GM19240 (cell line): ENCODE measurements at regions not wholly inside any gene's neighbourhood (a gene's known extent, or its start where the extent isn't known, plus 50 kb on each side); places are given as distances from the start of the nearest gene placed in this dataset.
"Not testable (repeated sequence)": the region's sequence is repeated elsewhere in the genome, so short reads cannot be mapped to it uniquely, and the experiment has no call there.

Experiments used
- DNase-seq: peaks from one replicate; pipeline ENCODE4 v3.0.0; 2011; ENCODE audit warnings: low spot score; ENCODE audit not compliant: insufficient read length

DNA sequence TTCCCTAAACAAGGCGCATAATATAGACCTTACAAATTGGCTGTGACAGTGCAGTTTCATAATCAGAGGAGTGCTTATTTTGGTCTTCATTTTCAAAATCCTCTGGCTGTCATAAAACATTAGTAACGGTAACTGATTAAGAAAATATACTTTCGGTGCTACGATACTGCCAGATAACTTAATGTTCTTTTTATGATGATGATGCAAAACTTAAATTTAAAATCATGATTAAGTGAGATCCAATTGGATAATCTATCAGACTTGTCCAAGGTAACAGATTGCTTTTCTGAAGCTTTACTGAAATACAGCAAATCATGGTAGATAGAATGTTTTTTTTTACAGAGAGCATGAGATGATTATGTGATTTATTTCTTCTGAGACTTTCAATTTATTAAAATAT lies 364.2 kb upstream of the CNTN3 start:
- no peak for DNase-seq

DNA sequence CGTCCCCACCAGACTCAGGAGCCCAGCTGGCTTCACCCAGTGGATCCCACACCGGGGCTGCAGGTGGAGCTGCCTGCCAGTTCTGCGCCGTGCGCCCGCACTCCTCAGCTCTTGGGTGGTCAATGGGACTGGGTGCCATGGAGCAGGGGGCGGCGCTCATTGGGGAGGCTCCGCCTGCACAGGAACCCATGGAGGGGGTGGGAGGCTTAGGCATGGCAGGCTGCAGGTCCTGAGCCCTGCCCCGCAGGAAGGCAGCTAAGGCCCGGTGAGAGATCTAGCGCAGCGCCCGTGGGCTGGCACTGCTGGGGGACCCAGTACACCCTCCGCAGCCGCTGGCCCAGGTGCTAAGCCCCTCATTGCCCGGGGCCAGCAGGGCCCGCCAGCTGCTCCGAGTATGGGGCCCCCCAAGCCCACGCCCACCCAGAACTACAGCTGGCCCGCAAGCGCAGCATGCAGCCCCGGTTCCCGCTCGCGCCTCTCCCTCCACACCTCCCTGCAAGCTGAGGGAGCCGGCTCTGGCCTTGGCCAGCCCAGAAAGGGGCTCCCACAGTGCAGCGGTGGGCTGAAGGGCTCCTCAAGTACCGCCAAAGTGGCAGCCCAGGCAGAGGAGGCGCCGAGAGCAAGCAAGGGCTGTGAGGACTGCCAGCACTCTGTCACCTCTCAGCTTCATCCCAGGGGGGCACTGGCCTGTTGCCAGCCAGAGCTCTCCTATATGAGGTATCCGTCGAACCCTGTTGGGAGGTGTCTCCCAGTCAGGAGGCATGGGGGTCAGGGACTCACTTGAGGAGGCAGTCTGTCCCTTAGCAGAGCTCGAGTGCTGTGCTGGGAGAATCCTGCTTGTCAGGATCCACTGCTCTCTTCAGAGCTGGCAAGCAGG lies 370.8 kb upstream of the CNTN3 start:
- not testable (repeated sequence) for DNase-seq

DNA sequence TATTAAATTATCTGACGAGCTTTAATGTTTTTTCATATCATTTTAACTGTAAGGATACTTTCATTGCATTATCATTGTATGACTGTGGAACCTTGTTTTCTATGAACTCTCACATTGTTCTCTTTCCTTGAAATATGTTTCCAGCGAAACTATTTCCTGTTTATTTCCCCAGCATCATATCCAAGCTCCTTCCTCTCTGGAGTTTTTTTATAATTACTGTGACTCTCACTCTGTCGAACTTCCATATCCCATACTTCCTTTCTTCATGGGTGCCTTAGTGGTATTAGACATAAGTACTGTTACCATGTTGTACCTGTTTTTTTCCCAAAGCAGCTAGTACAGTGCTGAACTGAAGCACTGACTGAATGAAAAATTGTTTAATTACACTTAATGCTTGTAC lies 373.6 kb upstream of the CNTN3 start:
- DNase-seq: no peak

DNA sequence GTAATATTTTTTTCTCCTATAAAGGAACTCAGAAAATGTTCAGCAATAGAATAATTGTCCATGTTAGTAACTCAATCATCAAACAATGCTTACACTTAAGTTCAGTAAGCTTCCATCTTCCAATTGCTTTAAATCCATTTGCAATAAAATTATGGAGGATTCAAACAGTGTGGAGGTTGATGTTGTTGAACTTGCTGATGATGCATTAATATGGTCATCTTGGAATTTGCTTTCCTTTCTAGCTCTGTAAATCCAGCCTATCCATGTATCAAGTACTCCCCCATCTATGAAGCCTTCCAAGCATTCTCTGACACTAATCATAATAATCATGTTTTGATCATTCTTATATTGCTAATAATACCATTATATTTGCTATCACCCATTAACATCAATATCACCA lies 378.4 kb upstream of the CNTN3 start:
- no peak for DNase-seq

DNA sequence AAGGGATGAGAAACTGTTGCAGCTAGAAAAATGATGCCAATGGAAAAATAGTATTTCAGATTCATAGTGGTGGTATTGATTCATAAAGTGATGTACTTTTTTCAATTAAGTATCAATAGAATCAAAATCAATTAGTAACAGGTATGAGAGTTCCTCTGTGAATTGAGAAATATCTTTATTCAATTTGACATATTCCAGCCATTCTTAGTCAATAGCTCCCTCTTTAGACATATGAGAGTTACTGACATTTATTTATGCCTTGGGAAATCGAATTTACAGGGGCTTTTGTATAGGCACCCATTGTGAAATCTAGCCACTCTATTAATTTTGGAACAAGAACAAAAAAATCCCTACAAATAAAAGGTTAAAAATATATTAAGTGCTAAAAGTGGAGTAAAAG lies 386.9 kb upstream of the CNTN3 start:
- DNase-seq: no peak

DNA sequence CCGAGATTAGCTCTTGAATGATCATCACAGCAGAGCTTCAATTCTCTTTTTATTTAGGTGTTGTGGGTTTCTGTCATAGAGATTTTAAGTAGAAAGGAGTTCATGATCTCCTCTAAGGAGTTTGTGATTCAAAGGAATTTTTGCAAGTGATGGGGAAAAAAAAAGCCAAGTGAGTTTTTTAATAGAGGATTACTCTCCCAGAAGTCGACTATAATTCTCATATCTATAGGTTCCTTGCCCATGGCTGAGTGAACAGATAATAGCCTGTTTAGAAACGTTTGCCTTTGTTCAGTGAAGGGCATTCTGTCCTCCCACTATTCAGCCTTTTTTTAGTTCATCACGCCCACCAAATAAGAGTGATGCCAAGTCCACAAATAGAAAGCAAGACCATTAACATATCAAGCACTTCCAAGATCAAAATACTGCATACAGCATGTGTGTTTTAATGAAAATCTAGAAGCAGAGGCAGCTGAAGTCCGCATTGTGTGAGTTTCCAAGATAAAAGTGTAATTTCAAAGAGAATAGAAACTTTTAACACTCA lies 398.4 kb upstream of the CNTN3 start:
- DNase-seq: no peak

DNA sequence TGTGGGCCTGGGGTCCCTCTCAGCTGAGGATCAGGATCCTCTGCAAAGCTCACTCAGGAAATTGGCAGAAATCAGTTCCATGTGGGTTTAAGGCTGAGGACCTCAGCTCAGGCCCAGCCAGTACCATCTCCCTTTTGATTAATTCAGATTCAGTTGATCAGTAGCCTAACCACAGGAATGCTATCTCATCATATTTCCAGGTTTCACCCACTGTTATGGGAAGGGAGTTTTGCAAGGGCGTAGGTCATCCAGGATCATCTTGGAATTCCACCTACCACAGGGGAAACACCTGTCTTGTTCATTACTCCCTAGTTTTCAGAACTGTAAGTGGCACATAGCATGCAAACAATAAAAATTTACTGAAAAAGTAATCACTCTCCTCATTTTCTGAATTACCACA lies 399.5 kb upstream of the CNTN3 start:
- DNase-seq: no peak

DNA sequence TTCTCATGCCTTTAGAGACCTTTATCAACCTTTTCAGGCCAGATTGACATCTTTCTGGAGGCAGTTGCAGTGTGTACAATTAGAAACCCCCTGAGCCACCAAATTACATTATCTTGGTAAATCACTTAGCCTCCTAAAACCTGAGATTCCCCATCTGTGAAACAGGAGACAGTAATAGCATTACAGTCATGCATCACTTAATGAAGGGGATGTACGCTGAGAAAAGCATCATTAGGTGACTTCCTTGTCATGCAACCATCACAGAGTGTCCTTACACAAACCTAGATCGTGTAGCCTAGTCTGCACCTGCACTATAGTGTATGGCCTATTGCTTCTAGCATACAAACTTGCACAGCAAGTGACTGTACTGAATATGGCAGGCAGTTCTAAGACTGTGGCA lies 400.8 kb upstream of the CNTN3 start:
- no peak for DNase-seq

DNA sequence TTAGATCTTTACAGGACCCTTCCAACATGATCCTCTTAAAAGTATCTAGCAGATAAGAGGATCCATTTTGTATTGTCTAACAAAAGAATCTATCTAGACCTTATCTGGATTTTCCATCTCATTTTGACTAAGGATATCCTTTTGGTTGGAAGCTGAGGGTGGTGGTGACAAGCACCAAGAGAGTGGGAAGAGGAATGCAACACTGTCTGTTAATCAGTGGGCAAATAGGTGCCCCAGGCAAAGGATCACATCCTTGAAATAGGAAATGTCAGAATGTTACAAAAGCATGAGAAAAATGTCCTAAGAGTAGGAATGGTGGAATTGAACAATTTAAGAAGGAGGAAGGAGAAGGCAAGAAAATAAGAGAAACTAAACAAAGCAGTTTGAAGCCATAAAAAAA lies 420.7 kb upstream of the CNTN3 start:
- DNase-seq: no peak

DNA sequence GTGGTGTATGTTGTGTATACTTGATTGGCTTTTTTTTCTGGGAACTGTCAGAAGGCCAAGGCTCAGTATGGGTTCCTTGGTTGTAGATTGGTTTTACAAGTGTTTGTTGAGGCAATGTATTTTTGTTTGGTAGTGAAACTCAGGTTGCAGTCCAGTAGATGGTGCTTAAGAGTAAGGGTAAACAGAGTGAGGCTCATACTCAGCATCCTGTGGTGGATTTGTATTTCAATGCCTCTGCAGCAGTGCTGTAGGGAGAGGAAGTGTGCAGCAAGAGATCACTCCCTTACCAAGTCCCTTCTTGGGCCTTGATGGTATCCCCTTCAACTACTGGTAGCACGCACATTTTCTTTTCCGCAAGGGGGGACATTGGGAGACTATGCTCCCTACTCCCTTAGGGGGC lies 428.5 kb upstream of the CNTN3 start:
- DNase-seq: no peak

DNA sequence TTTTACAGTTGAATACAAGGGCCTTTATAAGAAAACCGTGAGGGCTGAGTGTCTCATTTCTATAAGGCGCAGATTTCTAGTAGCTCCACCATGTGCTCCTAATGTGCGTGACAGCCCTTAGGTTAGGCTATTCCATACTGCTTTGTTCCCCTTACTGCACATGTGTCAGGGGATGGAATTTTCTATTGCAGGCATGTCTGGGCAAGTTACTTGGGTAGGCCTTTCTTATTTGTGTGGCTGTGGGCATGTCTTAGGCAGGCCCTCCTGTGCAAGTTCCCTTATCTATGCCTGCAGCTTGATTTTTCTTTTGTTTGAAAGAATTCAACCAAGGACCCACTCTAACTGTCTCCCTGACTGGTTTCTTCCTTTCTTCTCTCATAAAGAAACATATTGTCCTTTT lies 434.2 kb upstream of the CNTN3 start:
- DNase-seq: no peak

DNA sequence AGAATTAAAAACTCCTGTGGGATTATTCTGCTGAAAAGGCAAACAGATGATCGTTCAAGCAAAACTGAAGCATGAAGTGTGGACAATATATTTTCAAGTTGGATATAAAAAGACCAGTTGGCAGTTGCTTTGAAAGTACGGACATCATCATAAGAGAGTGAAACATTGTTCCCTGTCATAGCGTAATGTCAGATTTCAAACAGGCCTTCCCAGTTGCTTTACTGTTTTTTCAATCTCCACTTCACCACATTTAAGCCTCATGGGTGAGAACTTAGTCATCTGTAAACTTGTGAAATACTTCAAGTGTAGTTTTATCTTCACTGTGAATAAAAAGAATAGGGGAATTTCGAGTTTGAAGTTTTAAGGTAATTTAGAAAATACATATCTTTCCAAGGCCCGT lies 435.1 kb upstream of the CNTN3 start:
- no peak for DNase-seq

DNA sequence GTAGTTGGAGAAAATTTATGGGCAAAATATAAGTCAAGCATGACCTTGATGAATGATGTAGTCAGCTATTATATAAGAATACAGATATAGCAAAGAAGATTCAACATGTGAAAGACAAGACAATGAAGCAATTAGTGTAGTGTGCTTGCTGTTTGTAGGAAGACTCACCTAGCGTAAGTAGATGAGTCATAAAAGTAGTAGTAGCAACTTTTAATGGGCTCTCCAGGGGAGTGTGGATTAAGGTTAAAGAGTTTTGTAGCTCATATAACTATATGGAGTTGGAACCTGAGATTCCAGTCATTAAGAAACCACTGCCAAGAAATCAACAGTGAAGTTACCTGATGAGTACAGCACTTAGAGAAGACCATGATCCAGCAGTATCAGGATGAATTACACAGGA lies 444.7 kb upstream of the CNTN3 start:
- no peak for DNase-seq

DNA sequence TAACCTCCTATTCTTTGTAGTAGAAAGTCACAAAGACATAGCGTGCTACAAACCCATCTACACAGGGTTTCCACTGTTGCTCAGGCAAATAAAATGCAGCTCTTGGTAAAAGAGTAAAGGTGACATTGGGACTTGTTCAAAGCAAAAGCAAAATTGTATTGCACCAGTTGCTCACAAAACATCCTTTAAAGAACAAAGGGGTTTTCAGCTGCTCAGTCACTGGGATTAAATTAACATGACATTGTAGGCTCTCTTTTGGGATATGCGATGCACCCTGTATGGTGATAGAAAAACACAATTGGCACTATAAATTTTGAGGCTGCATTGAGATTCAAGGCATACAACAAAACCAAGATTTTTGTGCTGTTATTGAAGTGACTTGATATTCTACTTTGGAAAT lies 447.3 kb upstream of the CNTN3 start:
- no peak for DNase-seq

DNA sequence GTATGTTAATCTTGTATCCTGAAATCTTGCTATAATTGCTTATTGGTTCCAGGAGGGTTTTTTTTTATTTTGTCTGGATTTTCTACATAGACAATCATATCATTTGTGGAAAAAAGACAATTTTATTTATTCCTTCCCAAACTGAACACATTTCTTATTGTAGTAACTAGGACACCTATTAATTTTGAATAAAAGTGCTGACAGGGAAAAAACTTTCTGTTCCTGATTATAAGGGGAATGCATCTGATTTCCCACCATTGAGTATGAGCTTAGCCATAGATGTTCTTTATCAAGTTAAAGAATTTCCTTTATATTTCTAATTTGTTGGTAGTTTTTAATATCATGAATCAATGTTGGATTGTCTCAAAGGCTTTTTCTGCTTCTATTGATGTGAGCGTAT lies 460.7 kb upstream of the CNTN3 start:
- no peak for DNase-seq

DNA sequence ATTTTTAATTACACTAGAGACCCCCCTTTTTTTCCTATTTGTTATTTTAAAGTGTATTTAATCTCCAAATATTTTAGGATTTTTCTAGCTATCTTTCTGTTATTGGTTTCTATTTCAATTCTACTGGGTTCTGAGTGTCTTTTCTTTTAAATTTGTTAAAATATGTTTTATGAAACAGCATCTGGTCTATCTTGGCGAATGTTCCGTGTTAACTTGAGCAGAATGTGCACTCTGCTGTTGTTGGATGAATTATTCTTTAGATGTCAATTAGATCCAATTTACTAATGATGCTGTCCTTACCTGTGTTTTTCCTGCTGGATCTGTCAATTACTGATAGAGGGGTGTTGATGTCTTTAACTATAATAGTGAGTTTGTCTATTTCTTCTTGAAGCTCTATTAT lies 462.0 kb upstream of the CNTN3 start:
- no peak for DNase-seq

DNA sequence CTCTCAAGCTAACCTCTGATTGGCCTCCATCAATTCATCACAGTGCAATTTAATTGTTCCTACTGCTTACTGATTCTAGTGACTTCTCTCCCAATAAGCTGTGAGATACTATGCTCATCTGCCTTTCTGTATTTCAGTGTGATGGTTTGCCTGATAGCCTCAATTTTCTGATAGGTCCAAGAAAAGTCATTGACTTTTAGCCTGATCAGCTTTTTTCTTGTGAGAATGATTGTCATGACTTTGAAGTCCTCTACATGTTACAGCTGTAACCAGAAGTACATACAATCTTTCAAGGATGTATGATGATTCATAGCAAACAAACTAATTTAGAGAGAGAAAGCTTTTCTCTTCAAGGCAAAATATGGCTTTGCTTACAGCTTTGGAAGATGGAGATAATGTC lies 463.8 kb upstream of the CNTN3 start:
- no peak for DNase-seq

DNA sequence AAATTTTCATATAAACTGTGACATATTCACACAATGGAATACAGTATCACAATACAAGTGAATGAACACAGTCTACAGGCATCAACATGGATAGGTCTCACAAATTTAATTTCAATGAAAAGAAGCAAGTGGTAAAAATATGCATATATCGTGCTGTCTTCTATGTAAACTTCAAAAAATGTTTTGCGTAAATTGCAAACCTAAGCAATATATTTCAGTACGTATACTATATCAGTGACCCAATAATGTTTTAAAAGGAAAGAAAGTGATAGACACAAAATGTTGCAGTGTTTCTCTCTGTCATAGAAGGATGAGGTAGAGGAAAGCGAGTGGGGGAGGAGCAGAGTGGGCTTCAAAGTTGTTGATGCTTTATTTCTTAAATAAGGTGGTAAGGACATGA lies 468.4 kb upstream of the CNTN3 start:
- no peak for DNase-seq

DNA sequence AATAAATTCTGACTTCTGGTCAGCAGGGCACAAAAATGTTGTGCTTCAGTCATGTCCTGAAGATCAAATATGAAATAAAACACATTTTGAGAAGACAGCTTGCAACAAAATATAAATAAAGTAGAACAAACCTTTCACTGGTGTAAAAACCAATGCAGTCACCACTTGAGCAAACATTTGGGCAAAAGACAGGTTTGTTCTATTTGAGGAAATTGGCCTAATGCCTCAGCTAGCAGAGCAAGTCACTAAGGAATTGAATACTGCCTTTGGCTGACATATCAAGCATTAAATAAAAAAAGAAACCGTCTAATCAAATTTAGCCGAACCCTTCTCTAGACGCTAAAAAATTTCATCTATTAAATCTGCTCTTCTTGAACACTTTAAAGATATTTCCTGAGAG lies 475.4 kb upstream of the CNTN3 start:
- no peak for DNase-seq

DNA sequence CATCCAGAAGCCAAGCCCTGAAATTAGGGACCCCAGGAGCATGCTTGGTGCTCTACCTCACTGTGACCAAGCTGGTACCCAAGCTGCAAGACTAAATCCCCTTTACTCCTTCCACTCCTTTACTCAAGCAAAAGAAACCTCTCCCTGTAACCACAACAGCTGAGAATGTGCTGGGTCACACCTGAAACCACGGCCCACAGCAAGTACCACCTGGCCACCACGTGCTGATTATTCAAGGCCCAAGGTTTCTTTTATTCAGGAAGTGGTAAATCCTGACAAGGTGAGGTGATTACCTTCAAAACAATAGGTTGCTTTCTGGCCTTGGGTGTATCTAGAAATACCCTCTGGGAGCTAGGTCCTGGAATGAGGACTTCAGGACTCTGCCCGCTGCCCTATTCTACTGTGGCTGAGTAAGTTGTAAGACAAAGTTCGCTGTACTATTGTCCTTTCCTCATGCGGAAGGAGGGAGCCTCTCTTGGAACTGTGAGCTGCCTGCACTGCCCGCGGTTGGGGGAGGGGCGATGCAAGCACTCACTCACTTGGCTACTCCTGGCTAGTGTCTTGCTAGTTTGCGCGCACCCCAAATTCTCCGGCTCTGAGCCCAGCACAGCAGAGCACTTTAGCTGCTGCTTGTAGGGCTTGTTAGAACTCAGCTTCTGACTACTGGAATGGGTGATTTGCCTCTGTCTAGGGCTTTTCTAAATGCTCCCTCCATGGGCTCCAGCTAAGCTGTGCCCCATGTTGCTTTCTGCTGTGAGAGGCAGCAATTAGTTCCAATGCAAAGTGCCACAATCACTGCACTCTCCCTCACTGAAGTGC lies 487.1 kb upstream of the CNTN3 start:
- no peak for DNase-seq

DNA sequence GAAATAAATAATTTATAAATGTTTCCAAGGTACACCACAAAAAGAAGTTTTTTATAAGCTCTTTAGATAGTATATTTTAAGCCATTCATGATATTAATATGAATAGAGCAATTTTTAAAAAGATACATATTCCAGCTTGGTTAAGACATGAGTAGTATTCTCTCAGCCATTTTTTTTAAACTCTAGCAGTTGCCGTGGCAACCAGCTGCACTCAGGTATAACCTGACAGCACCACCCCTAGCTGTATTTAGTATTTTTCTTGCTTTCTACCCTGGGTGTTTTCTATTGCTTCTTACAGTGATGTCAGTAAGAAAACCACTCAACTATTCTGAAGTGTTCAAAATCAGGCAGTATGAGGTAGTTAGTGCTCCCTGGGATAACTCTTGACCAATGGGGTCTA lies 496.3 kb upstream of the CNTN3 start:
- DNase-seq: no peak

DNA sequence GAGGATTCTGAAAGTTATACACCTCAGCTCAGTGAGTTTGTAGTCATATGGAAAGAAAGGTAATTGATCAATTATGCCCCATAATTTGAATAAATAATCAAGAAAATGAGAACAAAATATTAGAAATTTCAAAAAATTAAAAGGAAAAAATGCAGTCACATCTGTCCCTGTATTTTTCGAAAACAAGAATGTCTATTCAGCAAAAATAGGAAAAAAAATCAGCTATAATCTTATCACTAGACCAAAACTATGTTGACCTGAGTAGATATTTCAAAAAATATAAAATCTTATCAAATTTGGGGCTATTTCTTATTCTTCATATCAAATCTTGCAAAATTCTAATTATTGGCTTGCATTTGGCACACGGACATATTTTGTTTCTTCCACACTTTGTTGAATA lies 501.2 kb upstream of the CNTN3 start:
- no peak for DNase-seq

DNA sequence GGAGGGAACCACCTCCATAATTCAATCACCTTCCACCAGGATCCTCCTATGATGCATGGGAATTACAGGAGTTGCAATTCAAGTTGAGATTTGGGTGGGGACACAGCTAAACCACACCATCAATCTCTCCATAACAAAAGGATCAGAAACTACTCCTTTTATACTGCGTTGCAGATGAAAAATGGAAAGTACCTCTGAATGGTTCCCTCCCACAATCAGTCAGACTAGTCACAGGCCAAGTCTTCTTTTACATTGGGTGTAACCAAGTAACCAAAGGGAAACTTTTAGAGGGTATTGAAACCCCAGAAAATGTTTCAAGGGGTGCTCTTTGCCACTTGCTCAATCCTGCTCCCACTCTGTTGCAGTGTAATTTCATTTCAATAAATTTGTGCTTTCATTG lies 504.3 kb upstream of the CNTN3 start:
- DNase-seq: no peak
